ENCODE measurements at regions not wholly inside any gene's neighbourhood (a gene's known extent, or its start where the extent isn't known, plus 50 kb on each side); places are given as distances from the start of the nearest gene placed in this dataset.

GRCh38 chr6:153476243-153476642, 345.2 kb upstream of the RGS17 start:
- no peak for TF ChIP-seq HDGF (IDR thresholded peaks at IDR 0.05; ENCODE audit: borderline replicate concordance)
- TF ChIP-seq ELF4 (IDR thresholded peaks at IDR 0.05): no peak
- TF ChIP-seq FOXA1 (IDR thresholded peaks at IDR 0.05): no peak
- no peak for TF ChIP-seq BHLHE40 (IDR thresholded peaks at IDR 0.05; ENCODE audit: borderline replicate concordance)
- TF ChIP-seq FOXK2 (IDR thresholded peaks at IDR 0.05): no peak

Measured in HEK293T (cell line).